Cardiac fibroblast (primary cell): ENCODE measurements at regions not wholly inside any gene's neighbourhood (a gene's known extent, or its start where the extent isn't known, plus 50 kb on each side); places are given as distances from the start of the nearest gene placed in this dataset.

Source experiments
- DNase-seq, 2 donors: peaks; one replicate each; pipeline versions ENCODE4 v3.0.0 to v3.0.0-alpha.2; 2010; ENCODE audit warnings: low read depth in 2 of 2
- H3K4me3 ChIP-seq, 2 donors: replicated peaks in 1 of 2; 1 replicate in 1 of 2; 2 replicates in 1 of 2; pipeline ENCODE4 v1.5.1; 2011; ENCODE audit warnings: low read depth in 2 of 2, low read length in 2 of 2, mild to moderate bottlenecking in 2 of 2, moderate library complexity in 1 of 2
- TF ChIP-seq, protein P1 (sequence below): IDR thresholded peaks from one replicate; pipeline ENCODE4 v1.5.1; 2011; ENCODE audit warnings: low read depth, mild to moderate bottlenecking, low read length, inconsistent platforms

- no peak overlapping the region for H3K4me3 ChIP-seq
- no peak for DNase-seq
- TF ChIP-seq, protein P1, sequence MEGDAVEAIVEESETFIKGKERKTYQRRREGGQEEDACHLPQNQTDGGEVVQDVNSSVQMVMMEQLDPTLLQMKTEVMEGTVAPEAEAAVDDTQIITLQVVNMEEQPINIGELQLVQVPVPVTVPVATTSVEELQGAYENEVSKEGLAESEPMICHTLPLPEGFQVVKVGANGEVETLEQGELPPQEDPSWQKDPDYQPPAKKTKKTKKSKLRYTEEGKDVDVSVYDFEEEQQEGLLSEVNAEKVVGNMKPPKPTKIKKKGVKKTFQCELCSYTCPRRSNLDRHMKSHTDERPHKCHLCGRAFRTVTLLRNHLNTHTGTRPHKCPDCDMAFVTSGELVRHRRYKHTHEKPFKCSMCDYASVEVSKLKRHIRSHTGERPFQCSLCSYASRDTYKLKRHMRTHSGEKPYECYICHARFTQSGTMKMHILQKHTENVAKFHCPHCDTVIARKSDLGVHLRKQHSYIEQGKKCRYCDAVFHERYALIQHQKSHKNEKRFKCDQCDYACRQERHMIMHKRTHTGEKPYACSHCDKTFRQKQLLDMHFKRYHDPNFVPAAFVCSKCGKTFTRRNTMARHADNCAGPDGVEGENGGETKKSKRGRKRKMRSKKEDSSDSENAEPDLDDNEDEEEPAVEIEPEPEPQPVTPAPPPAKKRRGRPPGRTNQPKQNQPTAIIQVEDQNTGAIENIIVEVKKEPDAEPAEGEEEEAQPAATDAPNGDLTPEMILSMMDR: no peak
These were observed 108.4 kb downstream of the MSX2 start for GRCh38 chr5:174832811-174833210.

GRCh38 chr5:174832025-174832424, 107.6 kb downstream of the MSX2 start:
- TF ChIP-seq, protein P1: no peak
- no peak overlapping the region for H3K4me3 ChIP-seq
- peak in 1 of 2 donors; percentile 10 for DNase-seq

DNA sequence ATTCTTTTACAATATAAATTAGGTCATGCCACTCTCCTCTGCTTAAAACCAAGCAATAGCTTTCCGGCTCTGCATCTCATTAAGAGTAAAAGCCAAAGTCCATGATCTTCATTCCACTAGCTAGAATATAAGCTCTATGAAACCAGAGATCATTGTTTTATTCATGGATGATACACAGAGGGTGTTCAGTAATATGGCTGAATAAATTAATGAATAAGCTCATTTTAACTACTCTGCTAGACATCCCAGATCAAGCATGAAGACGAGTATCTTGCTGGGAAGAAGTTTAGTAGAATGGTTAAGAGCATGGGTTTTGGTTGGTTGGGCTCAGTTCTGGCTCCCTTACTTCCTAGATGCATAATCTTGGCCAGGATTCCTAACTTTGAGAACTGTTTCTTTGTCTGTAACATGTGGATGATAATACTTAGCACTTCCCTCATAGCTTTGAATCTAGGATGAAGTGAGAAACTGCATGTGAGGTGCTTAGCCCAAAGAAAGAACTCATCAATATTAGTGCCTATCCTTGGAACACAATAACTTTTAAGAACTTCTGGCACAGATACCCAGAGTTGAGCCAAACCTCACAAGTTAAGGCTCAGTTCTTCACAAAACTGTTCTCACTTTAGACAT, 106.8 kb downstream of the MSX2 start:
- TF ChIP-seq, protein P1: no peak
- DNase-seq: no peak
- no peak overlapping the region for H3K4me3 ChIP-seq

GRCh38 chr5:174829511-174829864, 105.1 kb downstream of the MSX2 start:
- no peak overlapping the region for H3K4me3 ChIP-seq
- TF ChIP-seq, protein P1: no peak
- DNase-seq: no peak

DNA sequence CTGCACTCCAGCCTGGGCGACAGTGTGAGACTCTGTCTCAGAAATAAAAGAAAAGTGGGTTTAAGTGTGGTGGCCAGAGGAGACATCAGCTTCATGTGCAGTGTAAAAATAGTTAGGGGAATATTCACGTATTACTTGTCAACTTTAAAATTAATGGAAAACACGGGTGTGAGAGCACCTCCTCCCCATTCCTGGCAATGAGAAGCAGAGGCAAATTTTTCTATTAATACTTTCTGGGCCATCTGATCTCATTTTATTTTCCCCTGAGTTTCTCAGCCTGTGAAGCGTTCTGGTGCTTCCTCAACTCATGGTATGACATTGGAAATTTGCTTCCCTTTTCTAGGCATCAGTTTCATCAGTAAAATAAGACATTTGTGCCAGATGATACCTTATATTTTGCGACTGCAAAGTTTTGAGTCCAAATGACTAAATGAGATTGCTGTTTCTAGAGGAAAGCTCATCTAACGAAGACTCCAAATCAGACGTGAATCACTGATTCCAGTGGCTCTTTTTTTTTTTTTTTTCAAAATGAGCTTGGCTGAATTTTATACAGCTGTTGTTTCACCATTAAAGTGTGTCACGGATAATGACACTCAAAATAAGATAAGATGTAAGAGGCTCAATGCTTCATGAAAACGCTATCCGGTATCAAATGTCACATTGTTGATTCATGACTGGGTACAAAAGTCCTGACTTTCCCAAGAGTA, 104.6 kb downstream of the MSX2 start:
- H3K4me3 ChIP-seq: no peak overlapping the region
- TF ChIP-seq, protein P1: no peak
- peak; percentile 12 to 22 for DNase-seq

- TF ChIP-seq, protein P1: no peak
- DNase-seq: peak; percentile 31 to 41
- no peak overlapping the region for H3K4me3 ChIP-seq
These were observed 103.2 kb downstream of the MSX2 start for GRCh38 chr5:174827558-174827957.
